ENCODE measurements at regions not wholly inside any gene's neighbourhood (a gene's known extent, or its start where the extent isn't known, plus 50 kb on each side); places are given as distances from the start of the nearest gene placed in this dataset.

- H3K27me3 Mint-ChIP-seq: no peaks in the 10 kb centered on the region
- TF ChIP-seq, protein P1, sequence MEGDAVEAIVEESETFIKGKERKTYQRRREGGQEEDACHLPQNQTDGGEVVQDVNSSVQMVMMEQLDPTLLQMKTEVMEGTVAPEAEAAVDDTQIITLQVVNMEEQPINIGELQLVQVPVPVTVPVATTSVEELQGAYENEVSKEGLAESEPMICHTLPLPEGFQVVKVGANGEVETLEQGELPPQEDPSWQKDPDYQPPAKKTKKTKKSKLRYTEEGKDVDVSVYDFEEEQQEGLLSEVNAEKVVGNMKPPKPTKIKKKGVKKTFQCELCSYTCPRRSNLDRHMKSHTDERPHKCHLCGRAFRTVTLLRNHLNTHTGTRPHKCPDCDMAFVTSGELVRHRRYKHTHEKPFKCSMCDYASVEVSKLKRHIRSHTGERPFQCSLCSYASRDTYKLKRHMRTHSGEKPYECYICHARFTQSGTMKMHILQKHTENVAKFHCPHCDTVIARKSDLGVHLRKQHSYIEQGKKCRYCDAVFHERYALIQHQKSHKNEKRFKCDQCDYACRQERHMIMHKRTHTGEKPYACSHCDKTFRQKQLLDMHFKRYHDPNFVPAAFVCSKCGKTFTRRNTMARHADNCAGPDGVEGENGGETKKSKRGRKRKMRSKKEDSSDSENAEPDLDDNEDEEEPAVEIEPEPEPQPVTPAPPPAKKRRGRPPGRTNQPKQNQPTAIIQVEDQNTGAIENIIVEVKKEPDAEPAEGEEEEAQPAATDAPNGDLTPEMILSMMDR (IDR thresholded peaks at IDR 0.05): no peak
- no peaks in the 10 kb centered on the region for H3K9me3 Mint-ChIP-seq
- no peak for ATAC-seq
- no peaks in the 10 kb centered on the region for H3K4me1 Mint-ChIP-seq (ENCODE audit: low read depth)
- DNase-seq: no peak
- H3K27ac Mint-ChIP-seq: no peak overlapping the region
- no peaks in the 10 kb centered on the region for H3K36me3 Mint-ChIP-seq (ENCODE audit: low read depth)
- no peak overlapping the region for H3K4me3 Mint-ChIP-seq
- intact Hi-C loops (cut with micrococcal nuclease): no loop called here
- ChIA-PET POLR2A (no interaction called here), CTCF (no interaction called here)
These were observed 148.8 kb downstream of the DDX3Y start for GRCh38 chrY:13053501-13053900.

DNA sequence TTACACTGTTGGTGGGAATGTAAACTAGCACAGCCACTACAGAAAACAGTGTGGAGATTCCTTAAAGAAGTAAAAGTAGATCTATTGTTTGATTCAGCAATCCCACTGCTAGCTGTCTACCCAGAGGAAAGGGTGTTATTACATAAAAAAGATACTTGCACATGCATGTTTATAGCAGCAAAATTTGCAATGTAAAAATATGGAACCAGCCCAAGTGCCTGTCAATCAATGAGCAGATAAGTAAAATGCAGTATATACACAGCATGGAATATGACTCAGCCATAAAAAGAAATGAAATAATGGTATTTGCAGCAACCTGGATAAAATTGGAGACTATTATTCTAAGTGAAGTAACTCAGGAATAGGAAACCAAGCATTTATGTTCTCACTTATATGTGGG lies 161.7 kb downstream of the DDX3Y start:
- TF ChIP-seq, protein P1 (IDR thresholded peaks at IDR 0.05): no peak
- Mint-ChIP-seq H3K4me3 (no peak overlapping the region), H3K27me3 (no peaks in the 10 kb centered on the region), H3K9me3 (no peaks in the 10 kb centered on the region), H3K27ac (no peak overlapping the region), H3K36me3 (ENCODE audit: low read depth) (no peaks in the 10 kb centered on the region), H3K4me1 (ENCODE audit: low read depth) (no peaks in the 10 kb centered on the region)
- CTCF ChIA-PET: no interaction called here
- POLR2A ChIA-PET: no interaction called here
- ATAC-seq: no peak
- no peak for DNase-seq
- intact Hi-C loops (cut with micrococcal nuclease): no loop called here

GRCh38 chrY:13068696-13069095 lies 164.0 kb downstream of the DDX3Y start:
- no peaks in the 10 kb centered on the region for H3K36me3 Mint-ChIP-seq (ENCODE audit: low read depth)
- H3K9me3 Mint-ChIP-seq: peaks cover 3% of the 10 kb centered on the region

DNA sequence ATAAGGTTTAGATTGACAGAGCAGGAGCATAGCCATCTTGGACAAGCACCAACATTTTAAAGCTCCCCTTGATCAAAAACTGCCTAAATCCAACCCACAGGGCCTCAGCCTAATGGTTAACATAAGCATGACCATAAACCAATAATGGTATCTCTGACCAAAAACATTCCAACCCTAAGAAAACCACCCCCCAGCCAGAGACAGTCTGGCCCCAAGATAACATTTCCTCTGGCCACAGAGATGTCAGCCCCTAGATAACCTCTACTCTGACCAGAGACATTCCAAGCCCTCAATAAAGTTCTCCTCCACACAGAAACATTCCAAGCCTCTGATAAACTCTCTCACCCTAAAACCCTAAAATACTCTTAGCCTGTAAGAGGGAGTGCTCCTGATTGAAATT lies 164.4 kb downstream of the DDX3Y start:
- Mint-ChIP-seq H3K27me3 (no peaks in the 10 kb centered on the region), H3K4me1 (ENCODE audit: low read depth) (no peaks in the 10 kb centered on the region), H3K27ac (no peak overlapping the region), H3K36me3 (ENCODE audit: low read depth) (no peaks in the 10 kb centered on the region), H3K4me3 (no peak overlapping the region), H3K9me3 (peaks cover 3% of the 10 kb centered on the region)
- TF ChIP-seq, protein P1 (IDR thresholded peaks at IDR 0.05): no peak
- CTCF ChIA-PET: no interaction called here
- DNase-seq: no peak
- POLR2A ChIA-PET: no interaction called here
- no peak for ATAC-seq
- intact Hi-C loops (cut with micrococcal nuclease): no loop called here

More at GRCh38 chrY:13068696-13069095, 164.0 kb downstream of the DDX3Y start:
- DNase-seq (no peak), ATAC-seq (no peak)
- POLR2A ChIA-PET: no interaction called here
- Mint-ChIP-seq H3K4me3 (no peak overlapping the region), H3K27me3 (no peaks in the 10 kb centered on the region), H3K27ac (no peak overlapping the region), H3K4me1 (ENCODE audit: low read depth) (no peaks in the 10 kb centered on the region)
- intact Hi-C loops (cut with micrococcal nuclease): no loop called here
- CTCF ChIA-PET: no interaction called here
- TF ChIP-seq, protein P1 (IDR thresholded peaks at IDR 0.05): no peak

DNA sequence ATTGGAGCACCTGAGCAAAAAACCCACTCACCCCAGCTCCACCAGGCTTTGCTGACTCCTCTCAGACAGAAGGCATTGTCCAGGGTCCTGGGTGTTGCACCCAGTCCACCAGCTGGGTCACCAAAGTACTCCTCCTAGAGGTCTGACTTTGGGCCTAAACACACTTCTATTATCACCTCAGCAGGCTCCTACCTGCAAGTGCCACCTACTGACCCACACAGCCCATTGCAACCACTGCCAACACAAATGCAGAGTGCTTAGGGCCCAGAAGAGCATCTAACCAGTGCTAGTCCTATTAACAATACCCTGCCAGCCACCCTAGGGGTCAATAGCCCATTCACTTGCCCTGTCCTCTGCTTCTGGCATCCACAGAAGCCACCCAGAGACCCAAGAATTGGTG lies 178.1 kb downstream of the DDX3Y start:
- H3K4me1 Mint-ChIP-seq (ENCODE audit: low read depth): no peaks in the 10 kb centered on the region
- H3K27ac Mint-ChIP-seq: no peak overlapping the region
- ChIA-PET CTCF (no interaction called here), POLR2A (no interaction called here)
- no peaks in the 10 kb centered on the region for H3K9me3 Mint-ChIP-seq
- no peaks in the 10 kb centered on the region for H3K27me3 Mint-ChIP-seq
- H3K4me3 Mint-ChIP-seq: no peak overlapping the region
- no peaks in the 10 kb centered on the region for H3K36me3 Mint-ChIP-seq (ENCODE audit: low read depth)
- TF ChIP-seq, protein P1 (IDR thresholded peaks at IDR 0.05): no peak
- ATAC-seq: no peak
- DNase-seq: peak; percentile 1
- intact Hi-C loops (cut with micrococcal nuclease): no loop called here
